HepG2 (cell line): ENCODE measurements at regions not wholly inside any gene's neighbourhood (a gene's known extent, or its start where the extent isn't known, plus 50 kb on each side); places are given as distances from the start of the nearest gene placed in this dataset.

Experiments
- ATAC-seq: fragments of 200-7000 bp; cut with Tn5 transposase; 3 replicates; pipeline ENCODE4 v1.9.1; 2020; ENCODE audit warnings: mild to moderate bottlenecking, moderate library complexity
- BruUV-seq: library from RNA; stranded (reverse); fragments of 400-500 nt; replicated peaks from 2 replicates; lab custom pipeline; 2021; lab: Mats Ljungman, UMichigan
- CTCF ChIA-PET: fragments of 300-600 bp; formaldehyde crosslinking; extraction: SDS; loops from one replicate; lab custom pipeline; 2021; ENCODE audit warnings: low total read pairs, inconsistent platforms, low intra/inter-chr PET ratio; lab: Yijun Ruan, JAX
- POLR2A ChIA-PET: fragments of 350-600 bp; sonication (Branson Sonifier 250); formaldehyde crosslinking; loops from one replicate; lab custom pipeline; 2020; ENCODE audit warnings: antibody characterized with exemption, inconsistent platforms; lab: Yijun Ruan, JAX
- DNase-seq: peaks from one replicate; pipeline ENCODE4 v3.0.0-alpha.2; 2015; ENCODE audit warnings: low spot score
- FAIRE-seq: peaks from 3 replicates; lab custom pipeline; 2011; peaks lifted over from hg19 to GRCh38; lab: Jason Lieb, UNC
- H2AFZ ChIP-seq: one replicate; pipeline ENCODE4 v1.6.1; 2011; ENCODE audit warnings: low read length, inconsistent platforms
- H3K27ac ChIP-seq: fragments of 300-600 bp; 3 replicates; pipeline ENCODE4 v1.8.0; 2011; ENCODE audit warnings: mixed run types, mild to moderate bottlenecking, mixed read lengths, low read length, inconsistent platforms; ENCODE audit not compliant: insufficient read depth; ENCODE audit errors: extremely low read length
- H3K27me3 ChIP-seq, 2 experiments: fragments of 200-600 bp in 1 of 2; 2 replicates in 1 of 2; 3 replicates in 1 of 2; pipeline versions ENCODE4 v1.6.0 to v1.8.0; 2011; ENCODE audit warnings: low read length in 2 of 2, mild to moderate bottlenecking in 2 of 2, moderate library complexity in 2 of 2, inconsistent platforms in 1 of 2; ENCODE audit not compliant: insufficient read depth in 2 of 2, control insufficient read depth in 1 of 2
- H3K36me3 ChIP-seq, 2 experiments: fragments of 200-600 bp in 1 of 2; replicated peaks in 1 of 2; 2 replicates in 1 of 2; 3 replicates in 1 of 2; pipeline versions ENCODE4 v1.5.1 to v1.8.0; 2011; ENCODE audit warnings: low read length in 2 of 2, inconsistent platforms in 1 of 2; ENCODE audit not compliant: insufficient read depth in 2 of 2, control insufficient read depth in 1 of 2
- H3K4me1 ChIP-seq: 2 replicates; pipeline ENCODE4 v1.5.1; 2012; ENCODE audit warnings: low read length, inconsistent platforms; ENCODE audit not compliant: insufficient read depth
- H3K4me2 ChIP-seq: 2 replicates; pipeline ENCODE4 v1.6.0; 2011; ENCODE audit warnings: low read depth, low read length, inconsistent platforms
- H3K4me3 ChIP-seq, 3 experiments: fragments of 200-600 bp in 1 of 3; sonication (generic), shearing (Covaris generic) in 1 of 3; replicated peaks in 1 of 3; 2 replicates each; pipeline ENCODE4 v1.5.1; 2011 to 2016; ENCODE audit warnings: low read length in 3 of 3, inconsistent platforms in 2 of 3, low read depth in 2 of 3, mild to moderate bottlenecking in 2 of 3, control low read depth in 1 of 3, mixed read lengths in 1 of 3; ENCODE audit not compliant: insufficient read depth in 1 of 3
- H3K79me2 ChIP-seq: one replicate; pipeline ENCODE4 v1.6.1; 2011; ENCODE audit warnings: low read length, inconsistent platforms; ENCODE audit not compliant: insufficient read depth
- H3K9ac ChIP-seq: 2 replicates; pipeline ENCODE4 v1.6.0; 2011; ENCODE audit warnings: mild to moderate bottlenecking, low read depth, low read length, inconsistent platforms; ENCODE audit not compliant: insufficient read depth
- H3K9me3 ChIP-seq: 2 replicates; pipeline ENCODE4 v1.5.1; 2012; ENCODE audit warnings: mild to moderate bottlenecking, low read length
- H4K20me1 ChIP-seq: 2 replicates; pipeline ENCODE4 v1.6.0; 2011; ENCODE audit warnings: inconsistent platforms, mild to moderate bottlenecking, low read length, moderate library complexity; ENCODE audit not compliant: insufficient read depth
- CBX1 ChIP-seq: IDR thresholded peaks from one replicate; pipeline ENCODE4 v1.6.1; 2016; ENCODE audit warnings: antibody characterized with exemption, low read depth
- CHCHD3 ChIP-seq: sonication (generic); formaldehyde crosslinking; IDR thresholded peaks from 2 replicates; pipeline ENCODE4 v1.8.0; 2022; ENCODE audit warnings: mild to moderate bottlenecking, missing genetic modification reagents, moderate library complexity
- FOXP1 ChIP-seq, 2 experiments: fragments of 450-650 bp in 1 of 2; IDR thresholded peaks; 2 replicates each; pipeline ENCODE4 v1.6.1; 2017 to 2018; ENCODE audit warnings: antibody characterized with exemption in 1 of 2
- HHEX ChIP-seq: IDR thresholded peaks from 2 replicates; pipeline ENCODE4 v1.6.1; 2016; ENCODE audit warnings: control low read depth
- HOXA7 ChIP-seq: sonication (generic); formaldehyde crosslinking; IDR thresholded peaks from 2 replicates; pipeline ENCODE4 v1.8.1; 2022; ENCODE audit warnings: mild to moderate bottlenecking, missing genetic modification reagents, moderate library complexity
- JARID2 ChIP-seq: sonication (generic); formaldehyde crosslinking; IDR thresholded peaks from 2 replicates; pipeline ENCODE4 v1.8.1; 2023; ENCODE audit warnings: missing genetic modification reagents, inconsistent platforms; ENCODE audit not compliant: insufficient replicate concordance
- KLF13 ChIP-seq: sonication (generic); formaldehyde crosslinking; IDR thresholded peaks from 2 replicates; pipeline ENCODE4 v1.4.0; 2020; ENCODE audit warnings: mild to moderate bottlenecking, missing genetic modification reagents
- LCORL ChIP-seq, 2 experiments: fragments of 450-650 bp in 1 of 2; sonication (generic) in 1 of 2; formaldehyde crosslinking in 1 of 2; IDR thresholded peaks; 2 replicates each; pipeline versions ENCODE4 v1.5.0 to v1.6.1; 2017 to 2020; ENCODE audit warnings: antibody characterized with exemption in 1 of 2, missing genetic modification reagents in 1 of 2
- MED1 ChIP-seq: sonication (generic); formaldehyde crosslinking; IDR thresholded peaks from 2 replicates; pipeline ENCODE4 v1.4.0; 2020; ENCODE audit warnings: missing genetic modification reagents
- NBN ChIP-seq: fragments of 450-650 bp; conservative IDR thresholded peaks from 2 replicates; pipeline ENCODE4 v1.6.1; 2017
- SMARCC2 ChIP-seq: fragments of 450-650 bp; IDR thresholded peaks from 2 replicates; pipeline ENCODE4 v1.6.1; 2017; ENCODE audit warnings: antibody characterized with exemption, mild to moderate bottlenecking
- SP5 ChIP-seq: IDR thresholded peaks from 2 replicates; pipeline ENCODE4 v1.6.1; 2016; ENCODE audit warnings: low read depth, borderline replicate concordance
- ZBTB21 ChIP-seq: sonication (generic); formaldehyde crosslinking; IDR thresholded peaks from 2 replicates; pipeline ENCODE4 v1.4.0; 2020; ENCODE audit warnings: missing genetic modification reagents
- ZMYM4 ChIP-seq: sonication (generic); formaldehyde crosslinking; IDR thresholded peaks from 2 replicates; pipeline ENCODE4 v1.8.1; 2023; ENCODE audit warnings: mild to moderate bottlenecking, missing genetic modification reagents
- ZNF446 ChIP-seq: sonication (generic); formaldehyde crosslinking; IDR thresholded peaks from 2 replicates; pipeline ENCODE4 v1.5.0; 2020; ENCODE audit warnings: mild to moderate bottlenecking, missing genetic modification reagents
- WGBS: methylation state at CpG from one replicate; pipeline ENCODE4 v1.1.6; 2017; ENCODE audit warnings: low lambda C conversion rate; 5-methylcytosine and 5-hydroxymethylcytosine counted together
- in situ Hi-C: cut with HindIII; loops from 2 replicates; pipeline ENCODE4 v1.10.0; 2017; ENCODE audit warnings: low pct_unique_long_range_greater_than_20kb; ENCODE audit not compliant: extremely low pct_ligation_motif_present
- intact Hi-C: fragments of 100-400 bp; cut with micrococcal nuclease; formaldehyde crosslinking; loops from one replicate; pipeline ENCODE4 v1.10.0; 2022; ENCODE audit not compliant: unreplicated experiment
- TF ChIP-seq, protein P1 (sequence below): IDR thresholded peaks from 2 replicates; pipeline ENCODE4 v1.6.1; 2016; ENCODE audit warnings: mild to moderate bottlenecking
- TF ChIP-seq, protein P2 (sequence below): sonication (generic); formaldehyde crosslinking; conservative IDR thresholded peaks from 2 replicates; pipeline ENCODE4 v1.8.1; 2023; ENCODE audit warnings: missing genetic modification reagents
- TF ChIP-seq, protein P3 (sequence below): sonication (generic); formaldehyde crosslinking; IDR thresholded peaks from 2 replicates; pipeline ENCODE4 v1.4.0; 2020; ENCODE audit warnings: missing genetic modification reagents
- TF ChIP-seq, protein P4 (sequence below): sonication (generic); formaldehyde crosslinking; IDR thresholded peaks from 2 replicates; pipeline ENCODE4 v1.4.0; 2020; ENCODE audit warnings: missing genetic modification reagents

DNA sequence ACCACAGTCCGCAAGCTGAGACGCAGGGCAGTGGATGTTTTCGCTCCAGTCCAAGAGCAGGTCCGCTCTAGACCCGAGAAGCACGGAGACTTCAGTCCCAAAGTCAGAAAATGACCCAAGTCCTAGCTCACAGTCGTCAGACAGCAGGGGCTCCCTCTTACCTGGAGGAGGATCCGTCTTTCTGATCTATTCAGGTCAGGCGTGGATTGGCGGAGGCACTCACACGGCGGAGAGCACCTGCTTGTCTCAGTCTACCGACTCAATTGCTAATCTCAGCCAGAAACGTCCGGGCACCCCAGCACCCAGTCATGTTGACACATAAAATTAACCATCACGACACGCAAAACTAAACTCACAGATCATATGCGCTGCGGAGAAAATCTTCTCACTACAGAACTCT lies 285.3 kb upstream of the CDH4 start (continued):
- TF ChIP-seq CHCHD3 (CRISPR knock-in tag) (no peak), LCORL (IDR thresholded peaks at IDR 0.05) (no peak), LCORL (CRISPR knock-in tag; IDR thresholded peaks at IDR 0.05) (no peak), MED1 (CRISPR knock-in tag) (no peak), HOXA7 (CRISPR knock-in tag) (no peak)

DNA sequence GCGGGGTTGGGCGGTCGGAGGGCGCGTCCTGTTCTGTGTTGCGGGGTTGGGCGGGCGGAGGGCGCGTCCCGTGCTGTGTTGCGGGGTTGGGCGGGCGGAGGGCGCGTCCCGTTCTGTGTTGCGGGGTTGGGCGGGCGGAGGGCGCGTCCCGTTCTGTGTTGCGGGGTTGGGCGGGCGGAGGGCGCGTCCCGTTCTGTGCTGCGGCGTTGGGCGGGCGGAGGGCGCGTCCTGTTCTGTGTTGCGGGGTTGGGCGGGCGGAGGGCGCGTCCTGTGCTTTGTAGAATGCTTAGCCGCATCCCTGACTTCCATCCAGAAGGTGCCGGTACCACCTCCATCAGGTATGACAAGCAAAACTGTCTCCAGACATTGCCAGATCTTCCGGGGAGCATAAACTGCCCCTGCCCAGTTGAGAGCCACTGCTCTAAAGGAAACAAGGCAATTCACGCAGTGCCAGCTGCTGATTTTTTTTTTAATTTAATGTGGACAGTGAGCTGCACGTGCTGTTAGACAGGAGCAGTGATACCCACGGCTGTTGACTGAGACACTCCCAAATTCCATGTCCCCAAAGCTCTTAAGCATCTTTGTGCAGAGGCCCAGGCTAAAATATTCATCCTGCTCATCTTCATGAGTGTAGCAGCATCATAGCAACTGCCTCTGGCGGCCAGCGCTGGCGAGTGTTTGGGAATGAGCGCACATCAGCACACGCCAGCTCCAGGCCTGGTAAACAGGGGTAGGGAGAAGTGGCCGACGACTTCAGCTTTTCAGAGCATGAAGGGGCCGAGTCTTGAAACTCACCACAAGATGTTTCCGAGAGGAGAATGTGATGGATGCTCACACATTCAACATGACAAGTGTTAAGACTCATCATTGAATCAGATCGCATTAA lies 284.4 kb upstream of the CDH4 start:
- POLR2A ChIA-PET = no interaction called here

More for the DNA sequence above, 284.4 kb upstream of the CDH4 start:
- FAIRE-seq = no peak
- TF ChIP-seq ZMYM4 (CRISPR knock-in tag) (no peak), SMARCC2 (no peak), ZBTB21 (CRISPR knock-in tag) (no peak), NBN (no peak), JARID2 (CRISPR knock-in tag) (no peak), SP5 (no peak), FOXP1 (IDR thresholded peaks at IDR 0.05) (no peak), FOXP1 (CRISPR knock-in tag; IDR thresholded peaks at IDR 0.05) (no peak), CBX1 (no peak), ZNF446 (CRISPR knock-in tag) (no peak), HHEX (CRISPR knock-in tag) (no peak), KLF13 (CRISPR knock-in tag) (no peak)
- TF ChIP-seq, protein P1, sequence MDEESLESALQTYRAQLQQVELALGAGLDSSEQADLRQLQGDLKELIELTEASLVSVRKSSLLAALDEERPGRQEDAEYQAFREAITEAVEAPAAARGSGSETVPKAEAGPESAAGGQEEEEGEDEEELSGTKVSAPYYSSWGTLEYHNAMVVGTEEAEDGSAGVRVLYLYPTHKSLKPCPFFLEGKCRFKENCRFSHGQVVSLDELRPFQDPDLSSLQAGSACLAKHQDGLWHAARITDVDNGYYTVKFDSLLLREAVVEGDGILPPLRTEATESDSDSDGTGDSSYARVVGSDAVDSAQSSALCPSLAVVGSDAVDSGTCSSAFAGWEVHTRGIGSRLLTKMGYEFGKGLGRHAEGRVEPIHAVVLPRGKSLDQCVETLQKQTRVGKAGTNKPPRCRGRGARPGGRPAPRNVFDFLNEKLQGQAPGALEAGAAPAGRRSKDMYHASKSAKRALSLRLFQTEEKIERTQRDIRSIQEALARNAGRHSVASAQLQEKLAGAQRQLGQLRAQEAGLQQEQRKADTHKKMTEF (CRISPR knock-in tag) = no peak
- TF ChIP-seq, protein P2, sequence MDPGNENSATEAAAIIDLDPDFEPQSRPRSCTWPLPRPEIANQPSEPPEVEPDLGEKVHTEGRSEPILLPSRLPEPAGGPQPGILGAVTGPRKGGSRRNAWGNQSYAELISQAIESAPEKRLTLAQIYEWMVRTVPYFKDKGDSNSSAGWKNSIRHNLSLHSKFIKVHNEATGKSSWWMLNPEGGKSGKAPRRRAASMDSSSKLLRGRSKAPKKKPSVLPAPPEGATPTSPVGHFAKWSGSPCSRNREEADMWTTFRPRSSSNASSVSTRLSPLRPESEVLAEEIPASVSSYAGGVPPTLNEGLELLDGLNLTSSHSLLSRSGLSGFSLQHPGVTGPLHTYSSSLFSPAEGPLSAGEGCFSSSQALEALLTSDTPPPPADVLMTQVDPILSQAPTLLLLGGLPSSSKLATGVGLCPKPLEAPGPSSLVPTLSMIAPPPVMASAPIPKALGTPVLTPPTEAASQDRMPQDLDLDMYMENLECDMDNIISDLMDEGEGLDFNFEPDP (CRISPR knock-in tag) = no peak
- TF ChIP-seq, protein P3, sequence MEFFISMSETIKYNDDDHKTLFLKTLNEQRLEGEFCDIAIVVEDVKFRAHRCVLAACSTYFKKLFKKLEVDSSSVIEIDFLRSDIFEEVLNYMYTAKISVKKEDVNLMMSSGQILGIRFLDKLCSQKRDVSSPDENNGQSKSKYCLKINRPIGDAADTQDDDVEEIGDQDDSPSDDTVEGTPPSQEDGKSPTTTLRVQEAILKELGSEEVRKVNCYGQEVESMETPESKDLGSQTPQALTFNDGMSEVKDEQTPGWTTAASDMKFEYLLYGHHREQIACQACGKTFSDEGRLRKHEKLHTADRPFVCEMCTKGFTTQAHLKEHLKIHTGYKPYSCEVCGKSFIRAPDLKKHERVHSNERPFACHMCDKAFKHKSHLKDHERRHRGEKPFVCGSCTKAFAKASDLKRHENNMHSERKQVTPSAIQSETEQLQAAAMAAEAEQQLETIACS (CRISPR knock-in tag) = no peak
- TF ChIP-seq, protein P4, sequence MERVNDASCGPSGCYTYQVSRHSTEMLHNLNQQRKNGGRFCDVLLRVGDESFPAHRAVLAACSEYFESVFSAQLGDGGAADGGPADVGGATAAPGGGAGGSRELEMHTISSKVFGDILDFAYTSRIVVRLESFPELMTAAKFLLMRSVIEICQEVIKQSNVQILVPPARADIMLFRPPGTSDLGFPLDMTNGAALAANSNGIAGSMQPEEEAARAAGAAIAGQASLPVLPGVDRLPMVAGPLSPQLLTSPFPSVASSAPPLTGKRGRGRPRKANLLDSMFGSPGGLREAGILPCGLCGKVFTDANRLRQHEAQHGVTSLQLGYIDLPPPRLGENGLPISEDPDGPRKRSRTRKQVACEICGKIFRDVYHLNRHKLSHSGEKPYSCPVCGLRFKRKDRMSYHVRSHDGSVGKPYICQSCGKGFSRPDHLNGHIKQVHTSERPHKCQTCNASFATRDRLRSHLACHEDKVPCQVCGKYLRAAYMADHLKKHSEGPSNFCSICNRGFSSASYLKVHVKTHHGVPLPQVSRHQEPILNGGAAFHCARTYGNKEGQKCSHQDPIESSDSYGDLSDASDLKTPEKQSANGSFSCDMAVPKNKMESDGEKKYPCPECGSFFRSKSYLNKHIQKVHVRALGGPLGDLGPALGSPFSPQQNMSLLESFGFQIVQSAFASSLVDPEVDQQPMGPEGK (CRISPR knock-in tag) = no peak
- no peaks in the 10 kb centered on the region for H4K20me1 ChIP-seq
- no peaks in the 10 kb centered on the region for H3K27me3 ChIP-seq
- CTCF ChIA-PET = no interaction called here
- no peaks in the 10 kb centered on the region for H3K79me2 ChIP-seq
- intact Hi-C loops (no loop called here), in situ Hi-C loops (no loop called here)
- no peak overlapping the region for H3K4me3 ChIP-seq
- no peaks in the 10 kb centered on the region for H3K4me1 ChIP-seq
- no peak for ATAC-seq
- WGBS = 80% methylated on average over 51 of the region's 56 CpGs
- DNase-seq = no peak
- H3K9me3 ChIP-seq = peaks cover 42% of the 10 kb centered on the region
- no peak overlapping the region for H2AFZ ChIP-seq
- no peak overlapping the region for H3K27ac ChIP-seq
- H3K9ac ChIP-seq = no peak overlapping the region
- no TSS peak for BruUV-seq
- H3K4me2 ChIP-seq = no peak overlapping the region
- no peaks in the 10 kb centered on the region for H3K36me3 ChIP-seq
